GM10248 (cell line): ENCODE measurements at regions not wholly inside any gene's neighbourhood (a gene's known extent, or its start where the extent isn't known, plus 50 kb on each side); places are given as distances from the start of the nearest gene placed in this dataset.

Experiments used
- CTCF ChIA-PET: fragments of 300-600 bp; sonication (Branson Sonifier 250); formaldehyde crosslinking; extraction: SDS; loops from one replicate; lab custom pipeline; 2021; ENCODE audit warnings: antibody characterized with exemption; lab: Yijun Ruan, JAX
- POLR2A ChIA-PET: fragments of 350-650 bp; sonication (Branson Sonifier 250); formaldehyde crosslinking; extraction: SDS; loops from one replicate; lab custom pipeline; 2020; ENCODE audit warnings: antibody characterized with exemption; lab: Yijun Ruan, JAX
- DNase-seq: peaks from one replicate; pipeline ENCODE4 v3.0.0; 2012; ENCODE audit errors: extremely low spot score
- CTCF ChIP-seq: IDR thresholded peaks from 2 replicates; pipeline ENCODE4 v1.5.1; 2012; ENCODE audit warnings: mild to moderate bottlenecking, low read depth; ENCODE audit errors: extremely low read depth, missing control alignments, control extremely low read depth

GRCh38 chr6:15960740-15961634 lies 167.9 kb upstream of the MYLIP start:
- ChIA-PET POLR2A (no interaction called here), CTCF (interaction anchor here (1.5 kb wide), 1 partner anchor 8 kb away, joined by 3 read pairs; no protein-coding TSS in a partner anchor)
- no peak for DNase-seq
- no peak for TF ChIP-seq CTCF

- TF ChIP-seq CTCF = no peak
- CTCF ChIA-PET = interaction anchor here (2.2 kb wide), 1 partner anchor 78 kb away, joined by 5 read pairs; no protein-coding TSS in a partner anchor
- DNase-seq = no peak
- POLR2A ChIA-PET = no interaction called here
These were observed 171.2 kb upstream of the MYLIP start for GRCh38 chr6:15957655-15958169.

GRCh38 chr6:15956205-15957106 lies 172.4 kb upstream of the MYLIP start:
- ChIA-PET POLR2A (no interaction called here), CTCF (interaction anchor here (1.4 to 1.6 kb wide), 2 partner anchors 20 to 75 kb away, joined by 3 read pairs; no protein-coding TSS in a partner anchor)
- no peak for DNase-seq
- TF ChIP-seq CTCF = no peak

GRCh38 chr6:15955484-15955883 lies 173.4 kb upstream of the MYLIP start:
- ChIA-PET POLR2A (no interaction called here), CTCF (interaction anchor here (1.4 to 1.6 kb wide), 3 partner anchors 21 to 76 kb away, joined by 3 read pairs; no protein-coding TSS in a partner anchor)
- no peak for DNase-seq
- TF ChIP-seq CTCF = no peak

GRCh38 chr6:15953152-15953880 lies 175.6 kb upstream of the MYLIP start:
- CTCF ChIA-PET = interaction anchor here (0.8 to 1.6 kb wide), 3 partner anchors 8 to 19 kb away, joined by 3 read pairs; no protein-coding TSS in a partner anchor
- DNase-seq = no peak
- no peak for TF ChIP-seq CTCF
- POLR2A ChIA-PET = no interaction called here
